HG03575 (cell line): ENCODE measurements at regions not wholly inside any gene's neighbourhood (a gene's known extent, or its start where the extent isn't known, plus 50 kb on each side); places are given as distances from the start of the nearest gene placed in this dataset.

ENCODE experiments used
- ATAC-seq: cut with Tn5 transposase; IDR thresholded peaks from one replicate; pipeline ENCODE4 v1.9.1; 2021; ENCODE audit not compliant: unreplicated experiment, insufficient number of reproducible peaks, low FRiP score; ENCODE audit errors: extremely low read depth

GRCh38 chr9:2300325-2300724 lies 285.2 kb downstream of the SMARCA2 start:
- ATAC-seq, result no peak

DNA sequence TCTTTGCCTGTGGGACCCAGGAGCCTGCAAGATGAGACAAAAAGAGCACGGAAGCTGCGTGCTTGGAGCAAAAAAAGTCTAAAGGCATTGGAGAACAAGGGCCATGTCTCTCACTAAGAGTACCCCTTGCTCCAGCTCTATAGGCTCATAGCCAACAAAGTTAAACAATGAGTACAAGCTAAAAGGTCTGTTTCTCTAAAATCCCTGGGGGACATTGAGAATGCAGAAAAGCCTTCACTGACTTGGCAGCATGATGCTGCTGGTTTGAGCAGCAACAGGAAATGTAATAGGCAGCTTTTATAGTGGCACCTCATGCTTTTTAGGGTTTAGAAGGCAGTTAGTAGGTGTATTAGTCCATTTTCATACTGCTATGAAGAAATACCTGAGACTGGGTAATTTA lies 287.5 kb downstream of the SMARCA2 start:
- no peak for ATAC-seq

DNA sequence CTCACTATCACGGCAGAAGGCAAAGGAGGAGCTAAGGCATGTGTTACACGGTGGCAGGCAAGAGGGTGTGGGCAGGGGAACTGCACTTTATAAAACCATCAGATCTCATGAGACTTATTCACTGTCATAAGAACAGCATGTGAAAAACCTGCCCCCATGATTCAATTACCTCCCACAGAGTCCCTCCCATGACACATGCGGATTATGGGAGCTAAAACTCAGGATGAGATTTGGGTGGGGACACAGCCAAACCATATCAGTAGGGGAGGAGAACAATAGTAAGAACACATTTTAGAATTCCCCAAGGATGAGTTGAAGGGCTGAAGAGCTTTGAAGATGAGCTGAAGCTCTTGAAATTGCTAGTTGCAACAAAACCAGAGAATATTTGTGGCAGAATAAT lies 287.9 kb downstream of the SMARCA2 start:
- no peak for ATAC-seq

DNA sequence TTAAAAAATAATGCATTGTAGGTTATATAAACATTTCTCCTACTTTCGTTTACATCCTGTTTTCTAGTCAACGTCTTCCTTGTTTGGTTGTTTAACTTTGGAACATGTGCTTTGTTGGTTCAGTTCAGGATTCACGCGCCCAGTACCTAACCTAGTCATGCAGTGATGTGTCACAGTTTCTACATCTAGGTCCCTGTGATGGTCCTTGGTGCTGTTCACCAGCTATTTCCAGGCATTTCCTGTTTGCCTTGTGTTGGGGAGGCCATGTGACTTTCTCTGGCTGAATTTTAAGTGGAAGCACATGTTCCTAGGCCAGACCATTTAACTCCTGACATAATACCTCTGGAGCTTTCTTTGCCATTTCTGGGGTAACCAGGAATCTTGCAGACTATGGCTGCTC lies 292.3 kb downstream of the SMARCA2 start:
- no peak for ATAC-seq

DNA sequence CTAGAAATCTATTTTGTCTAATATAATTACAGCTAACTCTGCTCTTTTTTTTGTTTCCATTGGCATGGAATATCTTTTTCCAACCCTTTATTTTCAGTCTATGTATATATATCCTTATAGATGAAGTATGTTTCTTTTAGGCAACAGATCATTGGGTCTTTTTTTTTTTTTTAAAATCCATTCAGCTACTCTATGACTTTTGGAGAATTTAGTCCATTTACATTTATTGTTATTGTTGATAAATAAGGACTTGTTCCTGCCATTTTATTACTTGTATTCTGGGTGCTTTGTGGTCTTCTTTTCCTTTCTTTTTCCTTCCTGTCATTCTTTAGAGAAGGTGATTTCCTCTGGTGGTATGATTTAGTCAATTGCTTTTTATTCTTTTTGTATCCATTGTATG lies 296.8 kb downstream of the SMARCA2 start:
- ATAC-seq, result no peak

GRCh38 chr9:2313512-2313911 lies 298.4 kb downstream of the SMARCA2 start:
- no peak for ATAC-seq

GRCh38 chr9:2317591-2317990 lies 302.4 kb downstream of the SMARCA2 start:
- no peak for ATAC-seq

GRCh38 chr9:2319421-2319820 lies 302.2 kb upstream of the VLDLR start:
- no peak for ATAC-seq

DNA sequence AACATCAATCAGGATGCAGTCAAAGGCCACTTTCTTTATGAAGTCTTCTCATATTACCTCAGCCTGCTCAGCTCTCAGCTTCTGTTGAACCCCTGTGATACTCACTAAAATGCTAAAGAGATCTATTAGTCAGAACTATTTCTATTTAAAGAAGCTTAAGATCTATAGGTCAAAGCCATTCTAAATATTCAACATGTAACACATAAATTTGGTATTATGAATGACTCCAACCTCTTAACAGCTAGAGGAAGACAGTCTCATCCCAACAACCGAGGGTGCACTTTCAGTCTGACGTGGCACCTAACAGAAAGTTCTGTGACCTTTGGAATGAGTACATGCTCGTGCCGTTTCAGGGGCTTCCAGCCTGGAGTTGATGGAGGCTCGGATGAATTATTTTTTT lies 301.5 kb upstream of the VLDLR start:
- no peak for ATAC-seq

- no peak for ATAC-seq
Observed at GRCh38 chr9:2320632-2321031, 301.0 kb upstream of the VLDLR start.

GRCh38 chr9:2321523-2322148 lies 300.0 kb upstream of the VLDLR start:
- ATAC-seq, result no peak

GRCh38 chr9:2324742-2325141 lies 296.8 kb upstream of the VLDLR start:
- ATAC-seq, result no peak

DNA sequence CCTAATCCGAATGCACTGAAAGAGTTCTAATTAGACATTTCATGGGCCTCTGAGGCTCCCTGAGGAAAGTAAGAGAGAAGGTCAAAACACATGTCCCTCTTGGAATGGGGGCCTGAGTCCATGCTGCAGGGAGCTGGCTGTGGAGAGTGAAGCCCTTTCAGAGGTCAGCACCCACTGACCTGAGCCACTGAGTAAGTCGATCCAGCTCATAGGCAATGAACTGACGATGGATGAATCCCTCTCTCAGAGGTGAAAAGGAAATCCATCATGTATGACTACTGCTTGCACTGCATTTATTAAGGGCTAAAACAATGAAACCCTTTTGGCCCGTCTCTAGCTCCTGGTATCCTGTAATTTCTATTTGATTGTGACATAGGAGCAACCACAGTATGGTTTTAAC lies 288.9 kb upstream of the VLDLR start:
- no peak for ATAC-seq

- ATAC-seq, result no peak
Observed at GRCh38 chr9:2335260-2335659, 286.3 kb upstream of the VLDLR start.

DNA sequence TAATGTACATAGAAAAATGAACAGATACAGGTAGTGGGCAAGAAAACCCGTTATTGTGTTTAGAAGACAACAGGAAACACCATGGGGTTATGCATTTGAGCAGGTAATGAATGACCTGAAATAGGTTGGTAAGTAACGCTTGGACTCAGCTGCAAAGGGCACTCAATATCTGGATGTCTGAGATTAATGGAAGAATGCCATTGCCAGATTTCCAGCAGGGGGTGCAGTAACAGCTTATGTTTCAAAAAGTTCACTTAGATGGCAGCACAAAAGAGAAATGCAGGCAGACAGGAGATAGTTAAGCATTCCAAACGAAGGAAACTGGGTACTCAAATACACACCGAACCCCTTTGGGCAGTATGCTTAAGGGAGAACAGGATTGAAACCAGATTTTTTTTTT lies 285.5 kb upstream of the VLDLR start:
- no peak for ATAC-seq

GRCh38 chr9:2337131-2337530 lies 284.5 kb upstream of the VLDLR start:
- ATAC-seq, result no peak

DNA sequence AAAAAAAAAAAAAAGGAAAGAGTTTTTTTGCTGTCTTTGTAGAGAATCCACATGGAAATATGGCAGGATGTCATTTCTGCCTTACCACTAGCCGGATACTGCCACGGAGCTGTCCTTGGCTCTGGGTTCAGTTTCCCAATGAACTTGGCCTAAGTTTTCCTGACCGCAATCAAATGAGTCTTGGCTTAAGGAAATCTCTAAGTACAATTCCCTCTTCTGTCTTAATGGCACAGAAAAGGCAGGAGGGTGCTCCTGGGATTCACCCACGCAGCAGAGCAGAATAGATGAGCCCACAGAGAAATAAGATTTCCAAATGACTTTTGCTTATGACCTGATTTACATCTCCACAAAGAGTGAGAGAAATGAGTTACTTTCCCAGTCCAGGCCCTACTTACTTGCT lies 284.0 kb upstream of the VLDLR start:
- no peak for ATAC-seq

DNA sequence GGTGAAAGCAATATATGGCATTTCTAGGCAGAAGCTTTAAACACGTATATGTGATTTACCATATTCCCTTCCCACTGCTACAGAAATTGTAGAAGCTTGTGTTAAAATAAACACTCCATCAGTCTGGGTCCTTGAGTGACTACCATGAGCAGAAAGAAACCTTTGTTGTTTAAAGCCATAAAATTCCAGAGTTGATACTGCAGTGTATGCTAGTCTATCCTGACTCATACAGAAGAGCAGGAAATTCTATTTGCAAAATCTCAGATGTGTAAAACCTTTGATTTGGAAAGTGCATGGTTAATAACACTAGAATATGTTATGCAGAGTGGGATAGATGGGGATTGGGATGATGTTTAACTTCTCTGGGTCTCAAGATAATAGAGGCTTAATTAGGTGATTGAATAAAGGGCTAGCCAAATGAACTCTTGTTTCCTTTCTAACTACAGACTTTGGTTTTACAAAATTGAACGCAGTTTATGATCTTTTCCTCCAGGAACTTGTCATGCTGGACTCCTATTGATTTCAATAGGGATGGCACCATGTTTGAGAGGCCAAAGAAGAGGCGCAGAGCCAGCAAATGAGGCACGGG lies 282.7 kb upstream of the VLDLR start:
- no peak for ATAC-seq

DNA sequence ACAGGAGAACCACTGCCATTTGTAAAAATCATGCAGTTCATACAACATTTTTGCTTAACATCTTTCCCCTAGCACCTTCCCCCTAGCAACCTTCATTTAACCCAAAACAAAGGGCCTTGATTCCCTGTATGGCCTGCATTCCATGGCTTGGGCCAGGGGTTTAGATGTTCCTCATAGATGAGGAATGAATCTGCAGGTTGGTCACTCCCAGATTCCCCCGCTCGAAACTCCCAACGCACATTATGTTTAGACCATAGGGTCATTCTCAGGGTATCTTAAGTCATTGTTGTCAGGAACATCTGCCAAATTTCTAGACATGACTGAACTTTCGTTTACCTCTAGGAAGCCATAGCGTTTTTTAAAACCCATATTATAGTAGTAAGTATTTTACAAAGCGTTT lies 282.2 kb upstream of the VLDLR start:
- no peak for ATAC-seq

GRCh38 chr9:2340046-2340760 lies 281.4 kb upstream of the VLDLR start:
- no peak for ATAC-seq

DNA sequence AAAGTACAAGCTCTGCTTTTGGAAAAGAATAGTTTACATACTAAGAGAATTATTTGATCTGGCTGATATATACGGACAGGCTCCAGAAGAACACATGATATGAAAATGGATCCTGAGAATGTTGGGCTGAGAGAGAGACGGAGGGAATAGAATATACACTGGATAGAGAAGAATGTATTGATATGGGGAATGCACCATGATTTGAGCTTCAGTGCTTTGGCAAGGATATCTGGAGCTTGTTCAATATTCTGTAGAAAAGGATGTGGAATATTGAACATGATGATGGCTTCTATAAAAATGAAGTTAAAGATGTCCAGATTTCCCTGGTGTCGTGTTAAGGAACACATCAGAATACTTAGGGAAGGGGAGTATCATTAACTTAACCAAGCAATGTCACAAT lies 280.5 kb upstream of the VLDLR start:
- ATAC-seq, result no peak
